ENCODE measurements at regions not wholly inside any gene's neighbourhood (a gene's known extent, or its start where the extent isn't known, plus 50 kb on each side); places are given as distances from the start of the nearest gene placed in this dataset.
"Not testable (repeated sequence)": the region's sequence is repeated elsewhere in the genome, so short reads cannot be mapped to it uniquely, and the experiment has no call there.

- H3K4me3 ChIP-seq, result no peak overlapping the region
- H3K27ac ChIP-seq, result no peak overlapping the region
- DNase-seq (ENCODE audit: low spot score), result no peak
- TF ChIP-seq, protein P1, sequence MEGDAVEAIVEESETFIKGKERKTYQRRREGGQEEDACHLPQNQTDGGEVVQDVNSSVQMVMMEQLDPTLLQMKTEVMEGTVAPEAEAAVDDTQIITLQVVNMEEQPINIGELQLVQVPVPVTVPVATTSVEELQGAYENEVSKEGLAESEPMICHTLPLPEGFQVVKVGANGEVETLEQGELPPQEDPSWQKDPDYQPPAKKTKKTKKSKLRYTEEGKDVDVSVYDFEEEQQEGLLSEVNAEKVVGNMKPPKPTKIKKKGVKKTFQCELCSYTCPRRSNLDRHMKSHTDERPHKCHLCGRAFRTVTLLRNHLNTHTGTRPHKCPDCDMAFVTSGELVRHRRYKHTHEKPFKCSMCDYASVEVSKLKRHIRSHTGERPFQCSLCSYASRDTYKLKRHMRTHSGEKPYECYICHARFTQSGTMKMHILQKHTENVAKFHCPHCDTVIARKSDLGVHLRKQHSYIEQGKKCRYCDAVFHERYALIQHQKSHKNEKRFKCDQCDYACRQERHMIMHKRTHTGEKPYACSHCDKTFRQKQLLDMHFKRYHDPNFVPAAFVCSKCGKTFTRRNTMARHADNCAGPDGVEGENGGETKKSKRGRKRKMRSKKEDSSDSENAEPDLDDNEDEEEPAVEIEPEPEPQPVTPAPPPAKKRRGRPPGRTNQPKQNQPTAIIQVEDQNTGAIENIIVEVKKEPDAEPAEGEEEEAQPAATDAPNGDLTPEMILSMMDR (IDR thresholded peaks at IDR 0.05), result no peak
Observed at GRCh38 chr5:99058466-99058865, 129.7 kb upstream of the CHD1 start.

GRCh38 chr5:99054972-99055371 is 126.2 kb upstream of the CHD1 start:
- no peak overlapping the region for H3K27ac ChIP-seq
- no peak for DNase-seq (ENCODE audit: low spot score)
- no peak overlapping the region for H3K4me3 ChIP-seq
- TF ChIP-seq, protein P1 (IDR thresholded peaks at IDR 0.05), result no peak

GRCh38 chr5:99045871-99046270 is 117.1 kb upstream of the CHD1 start:
- Histone ChIP-seq H3K4me3 (no peak overlapping the region), H3K27ac (no peak overlapping the region)
- DNase-seq (ENCODE audit: low spot score), result no peak
- TF ChIP-seq, protein P1 (IDR thresholded peaks at IDR 0.05), result no peak

DNA sequence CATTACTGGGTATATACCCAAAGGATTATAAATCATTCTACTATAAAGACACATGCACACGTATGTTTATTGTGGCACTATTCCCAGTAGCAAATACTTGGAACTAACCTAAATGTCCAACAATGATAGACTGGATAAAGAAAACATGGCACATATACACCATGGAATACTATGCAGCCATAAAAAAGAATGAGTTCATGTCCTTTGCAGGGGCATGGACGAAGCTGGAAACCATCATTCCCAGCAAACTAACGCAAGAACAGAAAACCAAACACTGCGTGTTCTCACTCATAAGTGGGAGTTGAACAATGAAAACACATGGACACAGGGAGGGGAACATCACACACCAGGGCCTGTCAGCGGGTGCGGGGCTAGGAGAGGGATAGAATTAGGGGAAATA is 114.5 kb upstream of the CHD1 start:
- H3K4me3 ChIP-seq; DNase-seq (ENCODE audit: low spot score): not testable (repeated sequence)

DNA sequence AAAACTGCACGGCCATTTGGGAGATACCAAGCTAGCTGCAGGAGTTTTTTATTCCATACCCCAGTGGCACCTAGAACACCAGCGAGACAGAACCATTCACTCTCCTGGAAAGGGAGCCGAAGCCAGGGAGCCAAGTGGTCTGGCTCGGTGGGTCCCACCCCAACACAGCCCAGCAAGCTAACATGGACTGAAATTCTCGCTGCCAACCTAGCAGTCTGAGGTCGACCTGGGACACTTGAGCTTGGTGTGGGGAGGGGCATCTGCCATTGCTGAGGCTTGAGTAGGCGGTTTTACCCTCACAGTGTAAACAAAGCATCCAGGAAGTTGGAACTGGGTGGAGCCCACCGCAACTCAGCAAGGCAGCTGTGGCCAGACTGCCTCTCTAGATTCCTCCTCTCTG is 108.9 kb upstream of the CHD1 start:
- no peak overlapping the region for H3K27ac ChIP-seq
- TF ChIP-seq, protein P1 (IDR thresholded peaks at IDR 0.05), result no peak
- no peak overlapping the region for H3K4me3 ChIP-seq
- no peak for DNase-seq (ENCODE audit: low spot score)

More for the DNA sequence above, 114.5 kb upstream of the CHD1 start:
- H3K27ac ChIP-seq, result not testable (repeated sequence)

- no peak overlapping the region for H3K27ac ChIP-seq
- no peak for DNase-seq (ENCODE audit: low spot score)
- H3K4me3 ChIP-seq, result no peak overlapping the region
- TF ChIP-seq, protein P1 (IDR thresholded peaks at IDR 0.05), result no peak
Observed at GRCh38 chr5:99035942-99036341, 107.1 kb upstream of the CHD1 start.

DNA sequence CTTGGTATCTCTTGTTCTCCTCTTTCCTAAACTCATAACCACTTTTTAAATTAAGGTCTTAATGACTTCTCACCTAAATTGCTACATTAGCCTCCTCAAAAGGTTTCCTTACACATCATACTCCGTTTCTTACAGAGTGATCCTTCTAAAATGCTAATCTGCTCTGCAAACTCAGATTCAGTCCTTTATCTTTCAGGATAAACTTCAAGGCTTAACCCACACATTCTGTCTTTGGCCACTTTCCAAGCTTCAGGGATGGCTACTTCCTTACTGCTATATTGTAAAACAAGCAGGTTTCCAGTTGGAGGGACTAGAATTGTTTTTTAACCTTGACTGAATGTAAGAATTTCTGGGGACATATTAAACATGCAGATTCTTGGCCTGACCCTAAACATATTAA is 105.5 kb upstream of the CHD1 start:
- DNase-seq (ENCODE audit: low spot score), result no peak
- no peak overlapping the region for H3K4me3 ChIP-seq
- TF ChIP-seq, protein P1 (IDR thresholded peaks at IDR 0.05), result no peak
- H3K27ac ChIP-seq, result no peak overlapping the region
